ENCODE measurements at regions not wholly inside any gene's neighbourhood (a gene's known extent, or its start where the extent isn't known, plus 50 kb on each side); places are given as distances from the start of the nearest gene placed in this dataset.

- TF ChIP-seq, protein P1, sequence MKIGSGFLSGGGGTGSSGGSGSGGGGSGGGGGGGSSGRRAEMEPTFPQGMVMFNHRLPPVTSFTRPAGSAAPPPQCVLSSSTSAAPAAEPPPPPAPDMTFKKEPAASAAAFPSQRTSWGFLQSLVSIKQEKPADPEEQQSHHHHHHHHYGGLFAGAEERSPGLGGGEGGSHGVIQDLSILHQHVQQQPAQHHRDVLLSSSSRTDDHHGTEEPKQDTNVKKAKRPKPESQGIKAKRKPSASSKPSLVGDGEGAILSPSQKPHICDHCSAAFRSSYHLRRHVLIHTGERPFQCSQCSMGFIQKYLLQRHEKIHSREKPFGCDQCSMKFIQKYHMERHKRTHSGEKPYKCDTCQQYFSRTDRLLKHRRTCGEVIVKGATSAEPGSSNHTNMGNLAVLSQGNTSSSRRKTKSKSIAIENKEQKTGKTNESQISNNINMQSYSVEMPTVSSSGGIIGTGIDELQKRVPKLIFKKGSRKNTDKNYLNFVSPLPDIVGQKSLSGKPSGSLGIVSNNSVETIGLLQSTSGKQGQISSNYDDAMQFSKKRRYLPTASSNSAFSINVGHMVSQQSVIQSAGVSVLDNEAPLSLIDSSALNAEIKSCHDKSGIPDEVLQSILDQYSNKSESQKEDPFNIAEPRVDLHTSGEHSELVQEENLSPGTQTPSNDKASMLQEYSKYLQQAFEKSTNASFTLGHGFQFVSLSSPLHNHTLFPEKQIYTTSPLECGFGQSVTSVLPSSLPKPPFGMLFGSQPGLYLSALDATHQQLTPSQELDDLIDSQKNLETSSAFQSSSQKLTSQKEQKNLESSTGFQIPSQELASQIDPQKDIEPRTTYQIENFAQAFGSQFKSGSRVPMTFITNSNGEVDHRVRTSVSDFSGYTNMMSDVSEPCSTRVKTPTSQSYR (CRISPR knock-in tag; IDR thresholded peaks at IDR 0.05; ENCODE audit: borderline replicate concordance): no peak
- TF ChIP-seq MTF2 (CRISPR knock-in tag; IDR thresholded peaks at IDR 0.05; ENCODE audit: borderline replicate concordance): no peak
- TF ChIP-seq, protein P2, sequence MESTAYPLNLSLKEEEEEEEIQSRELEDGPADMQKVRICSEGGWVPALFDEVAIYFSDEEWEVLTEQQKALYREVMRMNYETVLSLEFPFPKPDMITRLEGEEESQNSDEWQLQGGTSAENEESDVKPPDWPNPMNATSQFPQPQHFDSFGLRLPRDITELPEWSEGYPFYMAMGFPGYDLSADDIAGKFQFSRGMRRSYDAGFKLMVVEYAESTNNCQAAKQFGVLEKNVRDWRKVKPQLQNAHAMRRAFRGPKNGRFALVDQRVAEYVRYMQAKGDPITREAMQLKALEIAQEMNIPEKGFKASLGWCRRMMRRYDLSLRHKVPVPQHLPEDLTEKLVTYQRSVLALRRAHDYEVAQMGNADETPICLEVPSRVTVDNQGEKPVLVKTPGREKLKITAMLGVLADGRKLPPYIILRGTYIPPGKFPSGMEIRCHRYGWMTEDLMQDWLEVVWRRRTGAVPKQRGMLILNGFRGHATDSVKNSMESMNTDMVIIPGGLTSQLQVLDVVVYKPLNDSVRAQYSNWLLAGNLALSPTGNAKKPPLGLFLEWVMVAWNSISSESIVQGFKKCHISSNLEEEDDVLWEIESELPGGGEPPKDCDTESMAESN (CRISPR knock-in tag; conservative IDR thresholded peaks at IDR 0.05): no peak
These were observed 87.7 kb upstream of the MAFB start (continued) for GRCh38 chr20:40776466-40777457.

- in situ Hi-C loops (cut with HindIII; ENCODE audit: extremely low pct_ligation_motif_present, low pct_unique_long_range_greater_than_20kb): no loop called here
- ChIA-PET CTCF (ENCODE audit: low intra/inter-chr PET ratio, low total read pairs) (no interaction called here), POLR2A (no interaction called here)
- Histone ChIP-seq H3K9ac (ENCODE audit: insufficient read depth, low read depth, low read length) (no peak overlapping the region), H3K4me3 (replicated peaks in 1 of 3; ENCODE audit: insufficient read depth in 1 of 3, low read depth in 2 of 3, low read length in 3 of 3) (no peak overlapping the region), H3K9me3 (ENCODE audit: low read length) (no peaks in the 10 kb centered on the region), H3K27ac (ENCODE audit: extremely low read length, insufficient read depth, low read length) (no peak overlapping the region), H3K4me2 (ENCODE audit: low read depth, low read length) (no peak overlapping the region), H3K4me1 (ENCODE audit: insufficient read depth, low read length) (no peaks in the 10 kb centered on the region), H3K36me3 (replicated peaks in 1 of 2; ENCODE audit: control insufficient read depth in 1 of 2, insufficient read depth in 2 of 2, low read length in 2 of 2) (no peaks in the 10 kb centered on the region), H3K27me3 (ENCODE audit: control insufficient read depth in 1 of 2, insufficient read depth in 2 of 2, low read length in 2 of 2) (peaks cover 0 to 13% of the 10 kb centered on the region in 2 experiments; a peak in 3 of 5 replicates), H2AFZ (ENCODE audit: low read length) (no peak overlapping the region), H3K79me2 (ENCODE audit: insufficient read depth, low read length) (no peaks in the 10 kb centered on the region), H4K20me1 (ENCODE audit: insufficient read depth, low read length) (no peaks in the 10 kb centered on the region)
- intact Hi-C loops (cut with micrococcal nuclease; ENCODE audit: unreplicated experiment): no loop called here
- BruUV-seq (replicated peaks): no TSS peak
- no peak for ATAC-seq
- TF ChIP-seq ISL2 (CRISPR knock-in tag; IDR thresholded peaks at IDR 0.05) (no peak), ZBTB26 (CRISPR knock-in tag; IDR thresholded peaks at IDR 0.05; ENCODE audit: borderline replicate concordance) (no peak), ZNF790 (CRISPR knock-in tag; IDR thresholded peaks at IDR 0.05; ENCODE audit: borderline replicate concordance) (no peak), HOXA5 (CRISPR knock-in tag; IDR thresholded peaks at IDR 0.05) (no peak)
- TF ChIP-seq, protein P3, sequence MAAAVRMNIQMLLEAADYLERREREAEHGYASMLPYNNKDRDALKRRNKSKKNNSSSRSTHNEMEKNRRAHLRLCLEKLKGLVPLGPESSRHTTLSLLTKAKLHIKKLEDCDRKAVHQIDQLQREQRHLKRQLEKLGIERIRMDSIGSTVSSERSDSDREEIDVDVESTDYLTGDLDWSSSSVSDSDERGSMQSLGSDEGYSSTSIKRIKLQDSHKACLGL (CRISPR knock-in tag; IDR thresholded peaks at IDR 0.05): no peak
- FAIRE-seq: no peak
- no peak for DNase-seq (ENCODE audit: low spot score)
These were observed 88.6 kb upstream of the MAFB start for GRCh38 chr20:40777653-40778052.
